ENCODE measurements at regions not wholly inside any gene's neighbourhood (a gene's known extent, or its start where the extent isn't known, plus 50 kb on each side); places are given as distances from the start of the nearest gene placed in this dataset.
A peak's percentile ranks its signal among the peaks of the same experiment; 100 is the strongest.

GRCh38 chr7:115869801-115870200, 160.8 kb downstream of the TFEC start:
- Histone ChIP-seq H4K8ac (ENCODE audit: low read depth in 2 of 2, low read length in 2 of 2) (no peak overlapping the region), H3K9me1 (ENCODE audit: insufficient read depth, low read length) (no peaks in the 10 kb centered on the region), H2BK15ac (ENCODE audit: low read depth, low read length) (no peak overlapping the region), H2AK9ac (replicated peaks; ENCODE audit: low read depth, low read length, poor library complexity) (no peak overlapping the region), H3K4me1 (ENCODE audit: control insufficient read depth, insufficient read depth, low read length) (no peaks in the 10 kb centered on the region), H3K4ac (ENCODE audit: low read depth, low read length) (no peak overlapping the region), H3K79me1 (ENCODE audit: low read depth in 1 of 2, low read length in 2 of 2) (no peaks in the 10 kb centered on the region), H3K56ac (ENCODE audit: extremely low read depth, insufficient read depth, low read length) (no peak overlapping the region), H4K5ac (ENCODE audit: low read depth, low read length) (no peak overlapping the region), H3K4me3 (ENCODE audit: insufficient read depth, low read depth, low read length) (no peak overlapping the region), H3K4me2 (ENCODE audit: low read depth, low read length) (no peak overlapping the region), H3K9me3 (ENCODE audit: control insufficient read depth, insufficient read depth, low read length) (no peaks in the 10 kb centered on the region), H3K18ac (ENCODE audit: low read depth, low read length) (no peak overlapping the region), H2BK20ac (ENCODE audit: low read depth, low read length) (no peak overlapping the region), H4K20me1 (ENCODE audit: insufficient read depth, low read length) (no peaks in the 10 kb centered on the region), H3K27me3 (ENCODE audit: control insufficient read depth, insufficient read depth, low read length) (peaks cover 2% of the 10 kb centered on the region; the same call in 1 of the 2 replicates), H3K14ac (replicated peaks; ENCODE audit: low read depth, low read length) (no peak overlapping the region), H2BK120ac (ENCODE audit: low read depth, low read length) (no peak overlapping the region), H2AFZ (replicated peaks; ENCODE audit: low read length, poor library complexity) (no peak overlapping the region), H2BK5ac (ENCODE audit: low read depth, low read length, poor library complexity, severe bottlenecking) (no peak overlapping the region), H3K36me3 (ENCODE audit: control insufficient read depth, insufficient read depth, low read length) (no peaks in the 10 kb centered on the region), H3K27ac (ENCODE audit: insufficient read depth, low read length) (no peak overlapping the region), H3K9ac (ENCODE audit: low read depth, low read length) (no peak overlapping the region), H2AK5ac (ENCODE audit: low read depth, low read length) (no peak overlapping the region), H3K23ac (ENCODE audit: low read depth, low read length) (no peak overlapping the region), H4K91ac (ENCODE audit: insufficient read depth, low read depth, low read length) (no peak overlapping the region)
- ChIA-PET CTCF (no interaction called here), POLR2A (ENCODE audit: unreplicated experiment) (no interaction called here)
- DNase-seq, result peak; percentile 4
- no TSS peak for BruUV-seq (replicated peaks)
- ATAC-seq (ENCODE audit: low read depth), result peak; percentile 37
- no peak for TF ChIP-seq RAD21 (IDR thresholded peaks at IDR 0.05; ENCODE audit: low read length)
- TF ChIP-seq RFX5 (IDR thresholded peaks at IDR 0.05; ENCODE audit: low read depth, low read length), result no peak
- TF ChIP-seq MAZ (IDR thresholded peaks at IDR 0.05; ENCODE audit: borderline replicate concordance, low read depth, low read length), result no peak
- no peak for TF ChIP-seq CTCF (conservative IDR thresholded peaks at IDR 0.05; ENCODE audit: low read depth, low read length)
- no peak for TF ChIP-seq RCOR1 (IDR thresholded peaks at IDR 0.05; ENCODE audit: insufficient replicate concordance, low read length)
- no peak for TF ChIP-seq MAFK (IDR thresholded peaks at IDR 0.05; ENCODE audit: low read depth, low read length)
- no peak for TF ChIP-seq SMC3 (IDR thresholded peaks at IDR 0.05; ENCODE audit: low read depth, low read length)
- TF ChIP-seq NFE2L2 (IDR thresholded peaks at IDR 0.05; ENCODE audit: low read depth, low read length), result no peak
- TF ChIP-seq BHLHE40 (IDR thresholded peaks at IDR 0.05; ENCODE audit: low read depth, low read length), result no peak
- no peak for TF ChIP-seq ELK1 (IDR thresholded peaks at IDR 0.05; ENCODE audit: borderline replicate concordance, low read depth, low read length)
- TF ChIP-seq CEBPB (IDR thresholded peaks at IDR 0.05; ENCODE audit: low read depth, low read length), result no peak
- TF ChIP-seq POLR2A (IDR thresholded peaks at IDR 0.05; ENCODE audit: low read depth, low read length), result no peak
- TF ChIP-seq MXI1 (IDR thresholded peaks at IDR 0.05; ENCODE audit: borderline replicate concordance, low read depth, low read length), result no peak
- no peak for TF ChIP-seq FOS (IDR thresholded peaks at IDR 0.05; ENCODE audit: low read depth, low read length)
- TF ChIP-seq, protein P1, sequence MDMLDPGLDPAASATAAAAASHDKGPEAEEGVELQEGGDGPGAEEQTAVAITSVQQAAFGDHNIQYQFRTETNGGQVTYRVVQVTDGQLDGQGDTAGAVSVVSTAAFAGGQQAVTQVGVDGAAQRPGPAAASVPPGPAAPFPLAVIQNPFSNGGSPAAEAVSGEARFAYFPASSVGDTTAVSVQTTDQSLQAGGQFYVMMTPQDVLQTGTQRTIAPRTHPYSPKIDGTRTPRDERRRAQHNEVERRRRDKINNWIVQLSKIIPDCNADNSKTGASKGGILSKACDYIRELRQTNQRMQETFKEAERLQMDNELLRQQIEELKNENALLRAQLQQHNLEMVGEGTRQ (IDR thresholded peaks at IDR 0.05; ENCODE audit: low read depth, low read length), result no peak
- no peak for TF ChIP-seq CHD1 (IDR thresholded peaks at IDR 0.05; ENCODE audit: low read depth, low read length)
- in situ Hi-C loops (cut with MboI; ENCODE audit: low sequenced_read_pairs), result loop anchor here (25.0 kb wide), 1 partner anchor 1008 kb away; no protein-coding TSS in a partner anchor
- dilution Hi-C loops (cut with HindIII; ENCODE audit: low sequenced_read_pairs, unreplicated experiment), result no loop called here
- intact Hi-C loops (cut with micrococcal nuclease), result no loop called here
